HUES64 (cell line): ENCODE measurements at regions not wholly inside any gene's neighbourhood (a gene's known extent, or its start where the extent isn't known, plus 50 kb on each side); places are given as distances from the start of the nearest gene placed in this dataset.
A peak's percentile ranks its signal among the peaks of the same experiment; 100 is the strongest.

Experiments
- H3K27ac ChIP-seq: 2 replicates; pipeline ENCODE4 v1.7.0; 2013; ENCODE audit warnings: low read depth, low read length, inconsistent platforms
- H3K27me3 ChIP-seq: 2 replicates; pipeline ENCODE4 v1.6.1; 2013; ENCODE audit warnings: mild to moderate bottlenecking, low read length; ENCODE audit not compliant: insufficient read depth
- H3K36me3 ChIP-seq: 2 replicates; pipeline ENCODE4 v1.6.1; 2013; ENCODE audit warnings: mild to moderate bottlenecking, low read length; ENCODE audit not compliant: insufficient read depth
- H3K4me1 ChIP-seq: 2 replicates; pipeline ENCODE4 v1.6.1; 2013; ENCODE audit warnings: mild to moderate bottlenecking, low read length, moderate library complexity; ENCODE audit not compliant: insufficient read depth
- H3K4me3 ChIP-seq: 2 replicates; pipeline ENCODE4 v1.5.1; 2013; ENCODE audit warnings: mild to moderate bottlenecking, low read length, moderate library complexity
- H3K9ac ChIP-seq: 2 replicates; pipeline ENCODE4 v1.6.1; 2013; ENCODE audit warnings: mild to moderate bottlenecking, low read depth, low read length
- H3K9me3 ChIP-seq: 2 replicates; pipeline ENCODE4 v1.6.1; 2013; ENCODE audit warnings: low read depth, low read length; ENCODE audit not compliant: insufficient read depth
- WGBS: fragments of 150-250, 120-280 bp; methylation state at CpG from one replicate; pipeline ENCODE4 v1.1.7; 2013; ENCODE audit warnings: missing lambda C conversion rate; 5-methylcytosine and 5-hydroxymethylcytosine counted together

GRCh38 chr9:36487482-36488388, 85.0 kb upstream of the MELK start:
- Histone ChIP-seq H3K36me3 (no peaks in the 10 kb centered on the region), H3K9ac (peak overlapping the region; percentile 88), H3K4me1 (peaks cover 51% of the 10 kb centered on the region), H3K9me3 (no peaks in the 10 kb centered on the region), H3K4me3 (peak overlapping the region; percentile 91), H3K27ac (peak overlapping the region; percentile 93), H3K27me3 (no peaks in the 10 kb centered on the region)
- WGBS, result 1% methylated on average over 90 of the region's 94 CpGs

- H3K4me1 ChIP-seq, result peaks cover 51% of the 10 kb centered on the region
- under 1% methylated on average over 63 of the region's 63 CpGs for WGBS
- no peaks in the 10 kb centered on the region for H3K27me3 ChIP-seq
- H3K9ac ChIP-seq, result peak overlapping the region; percentile 83
- H3K9me3 ChIP-seq, result no peaks in the 10 kb centered on the region
- no peaks in the 10 kb centered on the region for H3K36me3 ChIP-seq
- H3K27ac ChIP-seq, result peak overlapping the region; percentile 93
- H3K4me3 ChIP-seq, result peak overlapping the region; percentile 91
Measured at GRCh38 chr9:36486933-36487481, 85.7 kb upstream of the MELK start.

GRCh38 chr9:36486329-36486932, 86.3 kb upstream of the MELK start:
- WGBS, result under 1% methylated on average over 24 of the region's 24 CpGs
- H3K9ac ChIP-seq, result peak overlapping the region; percentile 83
- no peaks in the 10 kb centered on the region for H3K27me3 ChIP-seq
- peak overlapping the region; percentile 93 for H3K27ac ChIP-seq
- H3K4me3 ChIP-seq, result peak overlapping the region; percentile 91
- H3K9me3 ChIP-seq, result no peaks in the 10 kb centered on the region
- H3K36me3 ChIP-seq, result no peaks in the 10 kb centered on the region
- H3K4me1 ChIP-seq, result peaks cover 55% of the 10 kb centered on the region

- H3K4me3 ChIP-seq, result peak overlapping the region; percentile 91
- 0% methylated on average over 9 of the region's 11 CpGs for WGBS
- H3K9ac ChIP-seq, result peak overlapping the region; percentile 83
- H3K27ac ChIP-seq, result peak overlapping the region; percentile 93
- peaks cover 53% of the 10 kb centered on the region for H3K4me1 ChIP-seq
- no peaks in the 10 kb centered on the region for H3K36me3 ChIP-seq
- H3K9me3 ChIP-seq, result no peaks in the 10 kb centered on the region
- no peaks in the 10 kb centered on the region for H3K27me3 ChIP-seq
Measured at GRCh38 chr9:36485647-36486328, 85.7 kb upstream of the RNF38 start.

GRCh38 chr9:36484124-36484523, 84.1 kb upstream of the RNF38 start:
- Histone ChIP-seq H3K4me3 (no peak overlapping the region), H3K36me3 (no peaks in the 10 kb centered on the region), H3K9ac (no peak overlapping the region), H3K4me1 (peaks cover 45% of the 10 kb centered on the region), H3K27ac (no peak overlapping the region), H3K9me3 (no peaks in the 10 kb centered on the region), H3K27me3 (no peaks in the 10 kb centered on the region)
- WGBS, result 92% methylated on average over 3 of the region's 3 CpGs

GRCh38 chr9:36479101-36479500, 79.0 kb upstream of the RNF38 start:
- H3K4me3 ChIP-seq, result no peak overlapping the region
- no peak overlapping the region for H3K9ac ChIP-seq
- H3K4me1 ChIP-seq, result peaks cover 21% of the 10 kb centered on the region
- no peaks in the 10 kb centered on the region for H3K36me3 ChIP-seq
- H3K27me3 ChIP-seq, result no peaks in the 10 kb centered on the region
- H3K9me3 ChIP-seq, result no peaks in the 10 kb centered on the region
- WGBS, result 89% methylated on average over 4 of the region's 4 CpGs
- H3K27ac ChIP-seq, result no peak overlapping the region

GRCh38 chr9:36471359-36471758, 71.3 kb upstream of the RNF38 start:
- H3K27ac ChIP-seq, result no peak overlapping the region
- no peaks in the 10 kb centered on the region for H3K36me3 ChIP-seq
- H3K4me1 ChIP-seq, result no peaks in the 10 kb centered on the region; the same call in 1 of the 2 replicates
- no peaks in the 10 kb centered on the region for H3K9me3 ChIP-seq
- H3K27me3 ChIP-seq, result no peaks in the 10 kb centered on the region
- no peak overlapping the region for H3K9ac ChIP-seq
- WGBS, result 87% methylated on average over 3 of the region's 3 CpGs
- H3K4me3 ChIP-seq, result no peak overlapping the region

GRCh38 chr9:36470643-36471290, 70.7 kb upstream of the RNF38 start:
- no peaks in the 10 kb centered on the region for H3K9me3 ChIP-seq
- no peaks in the 10 kb centered on the region; the same call in 1 of the 2 replicates for H3K4me1 ChIP-seq
- H3K27me3 ChIP-seq, result no peaks in the 10 kb centered on the region
- 90% methylated on average over 7 of the region's 7 CpGs for WGBS
- H3K4me3 ChIP-seq, result no peak overlapping the region
- no peak overlapping the region for H3K9ac ChIP-seq
- H3K27ac ChIP-seq, result no peak overlapping the region
- no peaks in the 10 kb centered on the region for H3K36me3 ChIP-seq

- Histone ChIP-seq H3K36me3 (peaks cover 9% of the 10 kb centered on the region), H3K4me3 (no peak overlapping the region), H3K27me3 (no peaks in the 10 kb centered on the region), H3K9me3 (no peaks in the 10 kb centered on the region), H3K4me1 (peaks cover 10% of the 10 kb centered on the region; the same call in 1 of the 2 replicates), H3K9ac (no peak overlapping the region), H3K27ac (no peak overlapping the region)
- no CpG with 5 or more reads among the region's 2 CpGs for WGBS
Measured at GRCh38 chr9:36463467-36463866, 63.4 kb upstream of the RNF38 start.

- Histone ChIP-seq H3K27ac (no peak overlapping the region), H3K4me3 (no peak overlapping the region), H3K9ac (no peak overlapping the region), H3K9me3 (no peaks in the 10 kb centered on the region), H3K36me3 (peaks cover 17% of the 10 kb centered on the region), H3K4me1 (peaks cover 10% of the 10 kb centered on the region; the same call in 1 of the 2 replicates), H3K27me3 (no peaks in the 10 kb centered on the region)
- WGBS, result 91% methylated on average over 4 of the region's 4 CpGs
Measured at GRCh38 chr9:36462245-36462644, 62.2 kb upstream of the RNF38 start.
